Astrocyte of the cerebellum (primary cell): ENCODE measurements at regions not wholly inside any gene's neighbourhood (a gene's known extent, or its start where the extent isn't known, plus 50 kb on each side); places are given as distances from the start of the nearest gene placed in this dataset.

ENCODE experiments used
- DNase-seq: peaks from one replicate; pipeline ENCODE4 v3.0.0-alpha.2; 2011; ENCODE audit warnings: low read depth
- H3K4me3 ChIP-seq: 2 replicates; pipeline ENCODE4 v1.5.1; 2011; ENCODE audit warnings: mild to moderate bottlenecking, low read depth, low read length, moderate library complexity
- in situ Hi-C: cut with HindIII; loops from 2 replicates; pipeline ENCODE4 v1.10.0; 2017; ENCODE audit warnings: low sequenced_read_pairs
- TF ChIP-seq, protein P1 (sequence below): IDR thresholded peaks from 2 replicates; pipeline ENCODE4 v1.5.1; 2012; ENCODE audit warnings: low read length, low read depth, moderate library complexity, mild to moderate bottlenecking; ENCODE audit errors: missing control alignments

DNA sequence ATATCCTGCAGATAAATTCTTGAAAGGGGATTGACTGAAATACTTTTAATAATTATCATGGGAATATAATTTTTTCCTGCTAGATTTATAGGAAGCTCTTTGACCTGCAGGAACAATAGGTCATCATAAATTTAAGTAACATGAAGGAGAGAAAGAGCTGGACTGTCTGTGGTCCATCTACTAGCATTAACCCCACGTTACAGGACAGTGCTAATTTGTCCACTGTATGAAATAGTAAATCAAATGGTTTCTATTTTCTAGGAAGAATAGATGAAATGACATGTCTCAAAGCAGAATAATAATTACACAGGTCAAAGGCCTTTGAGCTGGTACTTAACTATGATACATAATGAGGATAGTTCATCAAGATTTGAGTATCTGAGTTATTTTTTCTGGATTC is 825.4 kb upstream of the CNTN5 start:
- no peak overlapping the region for H3K4me3 ChIP-seq
- TF ChIP-seq, protein P1, sequence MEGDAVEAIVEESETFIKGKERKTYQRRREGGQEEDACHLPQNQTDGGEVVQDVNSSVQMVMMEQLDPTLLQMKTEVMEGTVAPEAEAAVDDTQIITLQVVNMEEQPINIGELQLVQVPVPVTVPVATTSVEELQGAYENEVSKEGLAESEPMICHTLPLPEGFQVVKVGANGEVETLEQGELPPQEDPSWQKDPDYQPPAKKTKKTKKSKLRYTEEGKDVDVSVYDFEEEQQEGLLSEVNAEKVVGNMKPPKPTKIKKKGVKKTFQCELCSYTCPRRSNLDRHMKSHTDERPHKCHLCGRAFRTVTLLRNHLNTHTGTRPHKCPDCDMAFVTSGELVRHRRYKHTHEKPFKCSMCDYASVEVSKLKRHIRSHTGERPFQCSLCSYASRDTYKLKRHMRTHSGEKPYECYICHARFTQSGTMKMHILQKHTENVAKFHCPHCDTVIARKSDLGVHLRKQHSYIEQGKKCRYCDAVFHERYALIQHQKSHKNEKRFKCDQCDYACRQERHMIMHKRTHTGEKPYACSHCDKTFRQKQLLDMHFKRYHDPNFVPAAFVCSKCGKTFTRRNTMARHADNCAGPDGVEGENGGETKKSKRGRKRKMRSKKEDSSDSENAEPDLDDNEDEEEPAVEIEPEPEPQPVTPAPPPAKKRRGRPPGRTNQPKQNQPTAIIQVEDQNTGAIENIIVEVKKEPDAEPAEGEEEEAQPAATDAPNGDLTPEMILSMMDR = no peak
- no peak for DNase-seq
- in situ Hi-C loops = no loop called here

DNA sequence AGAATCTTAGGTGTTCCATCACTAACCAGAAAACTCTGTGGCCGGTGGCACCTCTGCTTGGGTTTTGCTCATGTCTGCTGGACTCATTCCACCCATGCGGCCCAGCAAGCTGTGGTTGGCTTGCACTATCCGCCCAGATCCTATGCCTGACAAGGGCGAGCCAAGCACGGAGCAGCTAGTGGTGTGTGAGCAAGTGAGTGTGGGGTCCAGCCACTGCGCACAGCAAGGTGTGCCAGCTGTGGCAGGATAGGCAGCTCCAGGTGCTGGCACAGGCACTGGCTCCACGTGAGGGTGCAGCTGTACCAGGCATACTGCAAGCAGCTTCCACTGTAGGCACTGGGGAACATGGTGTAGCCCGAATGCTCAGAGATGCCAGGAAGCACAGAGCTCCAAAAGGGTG is 813.7 kb upstream of the CNTN5 start:
- TF ChIP-seq, protein P1 = no peak
- no peak for DNase-seq
- in situ Hi-C loops = no loop called here
- no peak overlapping the region for H3K4me3 ChIP-seq

DNA sequence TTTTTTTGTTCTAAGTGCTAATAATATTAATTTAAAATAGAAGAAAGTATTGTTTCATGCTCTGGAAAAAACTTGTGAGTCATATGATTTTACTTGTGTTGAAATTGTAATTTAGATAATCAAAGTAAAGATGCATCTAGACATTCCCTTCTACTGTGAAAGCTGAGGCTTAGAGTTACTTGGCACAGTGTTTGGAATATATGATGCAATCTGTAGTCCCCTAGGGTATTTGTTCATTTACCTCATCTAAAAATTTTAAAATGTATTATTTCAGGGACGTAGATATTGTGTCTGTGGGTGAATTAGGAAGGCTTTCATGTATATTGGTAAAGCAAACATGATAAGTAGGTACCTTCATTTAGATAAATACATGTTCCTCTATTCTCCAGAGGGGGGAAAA is 793.5 kb upstream of the CNTN5 start:
- in situ Hi-C loops = no loop called here
- TF ChIP-seq, protein P1 = no peak
- H3K4me3 ChIP-seq = no peak overlapping the region
- no peak for DNase-seq

DNA sequence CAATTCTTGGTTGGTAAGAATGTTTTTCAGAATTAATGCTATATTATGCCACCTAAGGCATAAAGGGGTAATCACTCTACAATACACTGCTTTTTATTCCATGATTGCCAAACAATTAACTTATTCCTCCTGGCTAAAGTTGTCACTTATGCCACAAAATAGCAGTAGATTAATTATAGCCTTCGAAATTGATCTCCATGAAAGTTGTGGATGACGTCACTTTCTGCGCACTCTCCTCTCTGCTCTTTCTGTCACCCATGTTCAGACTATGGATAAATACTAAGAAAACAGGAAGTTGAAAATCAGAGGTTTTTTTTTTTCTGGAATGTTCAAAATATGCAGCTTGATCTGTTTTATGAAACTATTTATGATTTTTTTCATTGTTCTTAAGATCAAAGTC is 790.1 kb upstream of the CNTN5 start:
- in situ Hi-C loops = no loop called here
- TF ChIP-seq, protein P1 = no peak
- no peak for DNase-seq
- no peak overlapping the region for H3K4me3 ChIP-seq

DNA sequence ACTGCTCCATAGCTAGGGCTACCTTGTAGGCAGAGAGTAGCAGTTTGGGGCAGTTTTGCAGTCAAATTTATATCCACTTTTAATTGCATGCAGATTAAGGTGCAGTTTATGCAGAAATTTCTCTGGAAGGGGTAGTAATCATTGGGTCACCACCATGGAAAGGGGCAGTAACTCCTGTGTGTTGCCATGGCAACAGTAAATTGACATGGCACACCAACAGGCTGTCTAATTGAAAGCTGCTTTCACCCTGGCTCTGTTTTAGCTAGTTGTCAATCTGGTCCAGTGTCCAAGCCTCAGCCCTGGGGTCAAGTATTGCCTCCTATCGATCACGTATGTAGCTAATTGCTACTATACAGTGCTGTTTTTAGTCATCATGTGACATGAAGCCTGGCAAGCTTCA is 786.1 kb upstream of the CNTN5 start:
- no peak overlapping the region for H3K4me3 ChIP-seq
- no peak for DNase-seq
- in situ Hi-C loops = no loop called here
- TF ChIP-seq, protein P1 = no peak

DNA sequence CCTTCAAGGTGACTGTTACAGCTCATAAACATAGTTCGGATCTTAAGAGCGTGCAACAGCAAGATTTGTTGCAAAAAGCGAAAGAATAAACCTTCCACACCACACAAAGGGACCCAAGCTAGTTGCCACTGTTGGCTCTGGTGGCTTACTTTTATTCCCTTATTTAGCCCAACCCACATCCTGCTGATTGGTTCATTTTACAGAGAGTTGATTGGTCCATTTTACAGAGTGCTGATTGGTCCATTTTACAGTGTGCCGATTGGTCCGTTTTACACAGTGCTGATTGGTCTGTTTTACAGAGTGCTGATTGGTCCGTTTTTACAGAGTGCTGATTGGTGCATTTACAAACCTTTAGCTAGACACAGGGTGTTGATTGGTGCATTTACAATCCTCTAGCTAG is 776.9 kb upstream of the CNTN5 start:
- TF ChIP-seq, protein P1 = no peak
- H3K4me3 ChIP-seq = no peak overlapping the region
- in situ Hi-C loops = no loop called here
- no peak for DNase-seq

DNA sequence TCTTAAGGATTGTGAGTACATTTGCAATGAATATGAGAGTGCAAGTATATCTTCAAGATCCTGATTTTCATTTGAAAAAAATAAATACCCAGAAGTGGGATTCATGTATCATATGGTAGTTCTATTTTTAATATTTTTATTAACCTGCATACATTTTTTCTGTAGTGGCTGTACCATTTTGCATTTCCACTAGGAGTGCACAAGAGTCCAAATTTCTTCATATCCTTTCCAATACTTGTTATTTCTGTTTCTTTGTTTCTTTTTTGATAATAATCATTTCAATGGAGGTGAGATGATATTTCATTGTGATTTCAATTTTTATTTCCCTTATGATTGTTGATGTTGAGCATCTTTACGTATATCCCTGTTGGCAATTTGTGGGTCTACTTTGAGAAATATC is 759.8 kb upstream of the CNTN5 start:
- H3K4me3 ChIP-seq = no peak overlapping the region

More for the DNA sequence above, 759.8 kb upstream of the CNTN5 start:
- in situ Hi-C loops = no loop called here
- no peak for DNase-seq
- TF ChIP-seq, protein P1 = no peak
